Peyer's patch (tissue), 4 donors: ENCODE measurements at regions not wholly inside any gene's neighbourhood (a gene's known extent, or its start where the extent isn't known, plus 50 kb on each side); places are given as distances from the start of the nearest gene placed in this dataset.

Experiments
- CTCF ChIP-seq, 6 experiments: fragments of 450-650 bp in 4 of 6; fragments of 200-600 bp in 2 of 6; sonication (generic) in 1 of 6; IDR thresholded peaks; one replicate each; pipeline ENCODE4 v1.5.1; 2017 to 2019; ENCODE audit warnings: antibody characterized with exemption in 6 of 6, mild to moderate bottlenecking in 3 of 6, moderate library complexity in 1 of 6
- POLR2A ChIP-seq, 2 donors: fragments of 450-650 bp; IDR thresholded peaks; one replicate each; pipeline ENCODE4 v1.5.1; 2017; ENCODE audit warnings: antibody characterized with exemption in 2 of 2, mild to moderate bottlenecking in 2 of 2, moderate library complexity in 2 of 2

GRCh38 chr12:63423839-63424238 is 244.5 kb downstream of the DPY19L2 start:
- TF ChIP-seq CTCF (IDR thresholded peaks at IDR 0.05) (no peak), POLR2A (IDR thresholded peaks at IDR 0.05) (no peak)
